ENCODE measurements at regions not wholly inside any gene's neighbourhood (a gene's known extent, or its start where the extent isn't known, plus 50 kb on each side); places are given as distances from the start of the nearest gene placed in this dataset.

DNA sequence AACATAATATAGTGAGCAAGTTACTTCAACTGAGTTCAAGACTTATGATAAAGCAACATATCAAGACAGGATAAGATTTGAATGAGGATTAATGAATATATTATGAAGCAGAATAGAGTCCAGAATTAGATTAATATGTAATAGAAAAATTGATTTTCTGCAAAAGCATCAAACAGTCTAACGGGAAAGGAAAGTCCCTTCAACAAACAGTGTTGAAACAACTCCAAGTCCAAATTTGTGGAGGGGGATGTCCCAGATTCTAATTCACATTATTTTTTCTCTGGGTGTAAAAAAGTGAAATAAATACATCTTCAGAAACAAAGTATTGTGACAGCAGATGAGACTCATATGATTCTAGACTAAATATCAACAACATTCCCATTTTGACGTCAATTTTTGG is 289.7 kb downstream of the C6orf118 start:
- TF ChIP-seq, protein P1, sequence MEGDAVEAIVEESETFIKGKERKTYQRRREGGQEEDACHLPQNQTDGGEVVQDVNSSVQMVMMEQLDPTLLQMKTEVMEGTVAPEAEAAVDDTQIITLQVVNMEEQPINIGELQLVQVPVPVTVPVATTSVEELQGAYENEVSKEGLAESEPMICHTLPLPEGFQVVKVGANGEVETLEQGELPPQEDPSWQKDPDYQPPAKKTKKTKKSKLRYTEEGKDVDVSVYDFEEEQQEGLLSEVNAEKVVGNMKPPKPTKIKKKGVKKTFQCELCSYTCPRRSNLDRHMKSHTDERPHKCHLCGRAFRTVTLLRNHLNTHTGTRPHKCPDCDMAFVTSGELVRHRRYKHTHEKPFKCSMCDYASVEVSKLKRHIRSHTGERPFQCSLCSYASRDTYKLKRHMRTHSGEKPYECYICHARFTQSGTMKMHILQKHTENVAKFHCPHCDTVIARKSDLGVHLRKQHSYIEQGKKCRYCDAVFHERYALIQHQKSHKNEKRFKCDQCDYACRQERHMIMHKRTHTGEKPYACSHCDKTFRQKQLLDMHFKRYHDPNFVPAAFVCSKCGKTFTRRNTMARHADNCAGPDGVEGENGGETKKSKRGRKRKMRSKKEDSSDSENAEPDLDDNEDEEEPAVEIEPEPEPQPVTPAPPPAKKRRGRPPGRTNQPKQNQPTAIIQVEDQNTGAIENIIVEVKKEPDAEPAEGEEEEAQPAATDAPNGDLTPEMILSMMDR (IDR thresholded peaks at IDR 0.05), result no peak

DNA sequence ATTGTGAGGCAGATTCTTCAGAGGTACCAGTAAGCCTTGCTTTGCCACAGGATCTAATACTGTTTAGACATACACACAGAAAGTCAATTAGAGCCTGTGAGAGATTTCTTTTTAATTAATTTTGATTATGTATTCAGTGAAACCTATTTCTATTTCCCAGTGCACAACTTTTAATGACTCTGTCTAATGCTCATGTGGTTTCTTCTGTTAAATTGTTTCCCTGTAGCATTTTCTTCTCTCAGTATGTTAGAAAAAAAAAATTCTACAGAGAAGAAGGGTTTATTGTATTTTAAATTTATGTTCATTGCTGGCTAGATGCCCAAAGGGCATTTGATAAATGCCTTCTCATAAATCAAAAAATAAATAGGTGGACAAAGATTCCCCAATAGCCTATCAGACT is 293.7 kb downstream of the C6orf118 start:
- TF ChIP-seq, protein P1 (IDR thresholded peaks at IDR 0.05), result no peak

DNA sequence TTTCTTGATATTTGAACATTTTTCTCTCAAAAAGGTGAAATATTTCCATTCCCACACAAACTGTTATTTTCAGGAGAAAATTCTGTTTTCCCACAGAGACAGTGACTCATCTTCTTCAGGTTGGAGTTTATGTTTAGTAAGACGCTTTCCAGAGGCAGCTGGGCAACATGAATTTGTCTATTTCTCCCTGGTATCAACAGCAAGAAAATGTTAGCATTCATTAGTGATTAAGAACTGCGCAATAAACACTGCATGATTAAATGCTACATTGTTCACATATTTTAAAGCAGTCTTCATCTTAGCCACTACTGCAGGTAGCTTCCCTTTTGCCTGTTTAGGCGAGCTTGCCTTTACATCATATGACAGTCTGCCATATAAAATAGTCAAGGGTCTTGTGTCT is 295.7 kb downstream of the C6orf118 start:
- TF ChIP-seq, protein P1 (IDR thresholded peaks at IDR 0.05), result no peak

DNA sequence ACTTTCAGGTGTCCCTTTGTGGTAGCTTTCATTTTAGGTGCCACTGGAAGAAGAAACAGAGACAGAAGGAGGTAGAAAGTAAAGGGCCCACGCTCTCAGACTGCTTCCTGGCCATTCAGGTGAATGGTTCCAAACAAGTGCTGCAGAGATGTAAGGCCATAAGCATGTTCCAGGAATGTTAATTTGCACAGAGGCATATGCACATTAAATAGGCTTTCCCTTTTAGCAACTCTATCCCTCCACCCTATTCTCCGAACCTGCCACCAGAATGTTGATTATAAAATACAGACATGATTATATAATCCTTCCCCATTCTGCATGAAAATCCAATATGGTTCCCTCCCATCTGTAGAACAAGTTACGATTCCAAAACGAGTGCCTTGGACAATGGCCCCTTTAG is 297.2 kb downstream of the C6orf118 start:
- TF ChIP-seq, protein P1 (IDR thresholded peaks at IDR 0.05), result no peak

DNA sequence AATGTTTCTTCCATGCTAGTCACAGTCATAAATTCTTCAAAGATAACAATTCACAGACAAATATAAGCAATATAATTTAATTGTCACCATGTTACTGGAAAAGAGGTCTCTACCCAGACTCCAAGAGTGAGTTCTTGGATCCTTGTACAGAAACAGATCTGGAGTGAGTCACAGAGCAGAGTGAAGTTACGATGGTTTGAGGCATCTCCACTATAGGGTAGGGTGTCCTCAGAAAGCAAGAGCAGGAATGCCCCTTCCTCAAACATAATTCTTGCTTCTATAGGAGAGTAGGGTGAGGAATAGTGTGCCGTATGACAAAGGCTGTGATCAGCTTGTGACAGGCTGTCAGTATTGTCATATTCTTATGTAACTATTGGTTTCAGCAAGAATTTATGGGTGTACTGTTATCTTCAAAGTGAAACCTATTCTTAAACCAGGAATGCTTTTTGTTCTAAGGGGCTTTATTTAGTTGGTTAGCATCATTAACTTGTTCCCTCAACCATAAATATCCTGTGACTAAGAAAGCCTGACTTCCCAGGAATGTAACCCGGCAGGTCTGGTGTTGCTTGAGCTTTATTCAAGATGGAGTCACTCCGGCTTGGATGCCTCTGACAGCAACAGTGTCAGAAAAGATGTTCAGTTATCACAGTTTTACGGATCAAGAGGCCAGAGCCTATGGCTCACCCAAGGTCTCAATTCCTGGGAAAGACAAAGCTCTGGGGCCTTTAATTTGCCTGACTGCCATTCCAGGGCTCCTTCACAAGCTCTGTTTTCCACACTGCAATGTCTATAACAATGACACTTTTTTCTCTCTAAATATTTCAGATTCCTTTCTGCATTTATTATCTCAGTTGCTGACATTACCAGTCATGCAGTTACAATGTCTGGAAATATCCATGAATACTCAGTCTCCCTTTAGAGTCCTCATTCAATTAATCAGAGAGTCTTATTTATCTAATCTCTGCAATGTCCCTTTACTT is 298.6 kb downstream of the C6orf118 start:
- TF ChIP-seq, protein P1 (IDR thresholded peaks at IDR 0.05), result no peak

DNA sequence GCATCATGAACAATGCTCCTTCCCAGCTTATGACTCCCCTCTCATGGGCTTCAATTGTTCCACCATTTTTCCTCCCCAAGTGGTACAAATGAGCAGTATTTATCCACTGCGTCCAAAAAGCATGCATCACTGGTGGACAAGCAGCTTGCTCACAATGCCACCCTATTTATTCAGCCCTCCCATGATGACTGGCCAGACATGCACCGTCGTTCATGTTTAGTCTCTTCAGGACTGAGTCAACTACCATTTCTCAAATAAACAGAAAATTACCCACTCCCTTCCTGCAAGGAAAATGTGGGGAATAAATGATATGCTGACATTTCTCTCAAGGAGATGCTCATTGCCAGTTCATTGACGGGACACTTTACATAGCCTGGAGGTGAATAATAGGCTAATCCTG is 300.4 kb downstream of the C6orf118 start:
- TF ChIP-seq, protein P1 (IDR thresholded peaks at IDR 0.05), result no peak

DNA sequence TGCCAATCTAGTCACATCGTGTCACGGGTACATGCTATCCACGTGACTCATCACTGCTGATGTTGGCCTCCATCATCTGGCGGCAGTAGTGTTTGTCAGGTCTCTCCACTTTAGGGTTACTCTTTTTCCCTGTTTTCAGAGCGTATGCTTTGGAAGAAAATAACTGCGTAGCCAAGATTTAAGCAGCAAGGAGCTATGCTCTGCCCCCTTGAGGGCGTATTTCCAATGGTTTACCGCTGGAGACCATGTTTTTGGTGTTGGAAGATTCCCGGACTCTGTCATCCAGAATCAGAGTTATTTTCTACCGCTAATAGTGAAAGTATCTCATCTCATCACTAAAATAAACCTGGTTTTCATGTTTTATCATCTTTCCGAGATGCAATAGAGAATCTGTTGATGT is 306.5 kb downstream of the C6orf118 start:
- TF ChIP-seq, protein P1 (IDR thresholded peaks at IDR 0.05), result no peak
